ENCODE measurements at regions not wholly inside any gene's neighbourhood (a gene's known extent, or its start where the extent isn't known, plus 50 kb on each side); places are given as distances from the start of the nearest gene placed in this dataset.
"Not testable (repeated sequence)": the region's sequence is repeated elsewhere in the genome, so short reads cannot be mapped to it uniquely, and the experiment has no call there.

- not testable (repeated sequence) for H3K27me3 ChIP-seq (ENCODE audit: control insufficient read depth, insufficient read depth, low read length); DNase-seq; H3K9me3 ChIP-seq (replicated peaks; ENCODE audit: control insufficient read depth, low read depth, low read length); H3K27ac ChIP-seq (ENCODE audit: low read length); H3K4me1 ChIP-seq (ENCODE audit: control insufficient read depth, insufficient read depth, low read length); H3K36me3 ChIP-seq (ENCODE audit: control insufficient read depth, insufficient read depth, low read length); H3K4me3 ChIP-seq (ENCODE audit: low read length)
- no CpG with 5 or more reads among the region's 3 CpGs for WGBS (ENCODE audit: insufficient coverage)
Observed at GRCh38 chr11:89585046-89585445, 93.9 kb upstream of the NOX4 start.

- H3K4me1 ChIP-seq (ENCODE audit: control insufficient read depth, insufficient read depth, low read length); H3K27ac ChIP-seq (ENCODE audit: low read length); H3K4me3 ChIP-seq (ENCODE audit: low read length); H3K27me3 ChIP-seq (ENCODE audit: control insufficient read depth, insufficient read depth, low read length); H3K36me3 ChIP-seq (ENCODE audit: control insufficient read depth, insufficient read depth, low read length); DNase-seq; H3K9me3 ChIP-seq (replicated peaks; ENCODE audit: control insufficient read depth, low read depth, low read length): not testable (repeated sequence)
- 50% methylated on average over 1 of the region's 2 CpGs for WGBS (ENCODE audit: insufficient coverage)
Observed at GRCh38 chr11:89585471-89585870, 94.3 kb upstream of the NOX4 start.

DNA sequence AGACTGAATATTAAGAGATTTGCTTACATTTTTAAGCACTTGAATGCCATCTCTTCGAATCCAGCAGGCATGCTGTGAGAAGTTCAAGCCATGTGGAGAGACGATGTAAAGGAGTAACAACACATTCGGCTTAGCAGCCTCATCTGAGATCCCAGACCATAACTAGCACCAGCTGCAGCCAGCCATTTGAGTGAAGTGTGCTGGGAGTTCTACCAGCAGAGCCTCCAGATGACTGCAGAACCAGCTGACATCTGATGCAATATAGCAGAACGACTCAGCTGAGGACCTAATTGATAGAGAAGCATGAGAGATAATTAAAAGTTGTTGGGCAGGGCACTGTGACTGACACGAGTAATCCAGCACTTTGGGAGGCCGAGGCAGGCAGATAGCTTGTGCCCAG is 98.2 kb upstream of the NOX4 start:
- WGBS (ENCODE audit: insufficient coverage): no CpG with 5 or more reads among the region's 6 CpGs
- not testable (repeated sequence) for H3K9me3 ChIP-seq (replicated peaks; ENCODE audit: control insufficient read depth, low read depth, low read length); H3K4me1 ChIP-seq (ENCODE audit: control insufficient read depth, insufficient read depth, low read length); H3K4me3 ChIP-seq (ENCODE audit: low read length); DNase-seq; H3K27me3 ChIP-seq (ENCODE audit: control insufficient read depth, insufficient read depth, low read length); H3K36me3 ChIP-seq (ENCODE audit: control insufficient read depth, insufficient read depth, low read length); H3K27ac ChIP-seq (ENCODE audit: low read length)

DNA sequence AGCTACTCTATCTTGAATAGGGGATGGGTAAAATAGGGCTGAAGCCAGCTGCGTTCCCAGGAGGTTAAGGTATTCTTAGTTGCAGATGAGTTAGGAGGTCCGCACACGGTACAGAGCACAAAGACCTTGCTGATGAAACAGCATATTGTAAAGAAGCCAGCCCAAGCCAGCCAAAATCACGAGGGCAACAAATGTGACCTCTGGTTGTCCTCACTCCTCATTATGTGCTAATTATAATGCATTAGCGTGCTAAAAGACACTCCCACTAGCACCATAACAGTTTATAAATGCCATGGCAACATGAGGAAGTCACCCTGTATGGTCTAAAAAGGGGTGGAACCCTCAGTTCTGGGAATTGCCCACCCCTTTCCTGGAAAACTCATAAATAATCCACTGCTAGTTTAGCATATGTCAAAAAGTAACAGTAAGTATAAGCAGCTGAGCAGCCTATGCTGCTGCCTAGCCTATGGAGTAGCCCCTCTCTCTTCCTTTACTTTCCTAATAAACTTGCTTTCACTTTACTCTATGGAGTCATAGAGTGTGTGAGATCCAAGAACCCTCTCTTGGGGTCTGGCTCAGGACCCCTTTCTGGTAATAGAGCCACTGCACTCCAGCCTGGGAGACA is 98.9 kb upstream of the NOX4 start:
- no CpG with 5 or more reads among the region's 5 CpGs for WGBS (ENCODE audit: insufficient coverage)
- not testable (repeated sequence) for H3K36me3 ChIP-seq (ENCODE audit: control insufficient read depth, insufficient read depth, low read length); H3K4me1 ChIP-seq (ENCODE audit: control insufficient read depth, insufficient read depth, low read length); H3K27me3 ChIP-seq (ENCODE audit: control insufficient read depth, insufficient read depth, low read length); H3K4me3 ChIP-seq (ENCODE audit: low read length); H3K27ac ChIP-seq (ENCODE audit: low read length); H3K9me3 ChIP-seq (replicated peaks; ENCODE audit: control insufficient read depth, low read depth, low read length)
- DNase-seq: peak; percentile 20

DNA sequence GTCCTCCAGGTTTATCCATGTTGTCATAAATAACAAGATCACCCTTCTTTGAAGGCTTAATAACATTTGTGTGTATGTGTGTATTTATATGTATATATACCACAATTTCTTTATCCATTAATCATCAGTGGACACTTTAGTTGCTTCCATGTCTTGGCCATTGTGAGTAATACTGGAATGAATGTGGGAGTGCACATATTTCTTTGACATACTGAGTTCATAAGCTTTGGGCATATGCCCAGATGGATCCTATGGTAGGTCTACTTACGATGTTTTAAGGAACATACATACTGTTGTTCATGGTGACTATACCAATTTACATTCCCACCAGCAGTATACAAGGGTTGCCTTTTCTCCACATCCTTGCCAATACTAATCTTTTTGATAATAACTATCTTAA is 108.8 kb upstream of the TRIM77 start:
- not testable (repeated sequence) for H3K9me3 ChIP-seq (replicated peaks; ENCODE audit: control insufficient read depth, low read depth, low read length); H3K27me3 ChIP-seq (ENCODE audit: control insufficient read depth, insufficient read depth, low read length); H3K4me1 ChIP-seq (ENCODE audit: control insufficient read depth, insufficient read depth, low read length); DNase-seq; H3K36me3 ChIP-seq (ENCODE audit: control insufficient read depth, insufficient read depth, low read length); H3K27ac ChIP-seq (ENCODE audit: low read length); H3K4me3 ChIP-seq (ENCODE audit: low read length)
- WGBS (ENCODE audit: insufficient coverage): no CpG with 5 or more reads among the region's 1 CpG

GRCh38 chr11:89604281-89604680 is 105.8 kb upstream of the TRIM77 start:
- Histone ChIP-seq H3K27ac (ENCODE audit: low read length) (no peak overlapping the region), H3K27me3 (ENCODE audit: control insufficient read depth, insufficient read depth, low read length) (no peaks in the 10 kb centered on the region), H3K4me3 (ENCODE audit: low read length) (no peak overlapping the region), H3K9me3 (replicated peaks; ENCODE audit: control insufficient read depth, low read depth, low read length) (no peaks in the 10 kb centered on the region), H3K36me3 (ENCODE audit: control insufficient read depth, insufficient read depth, low read length) (no peaks in the 10 kb centered on the region), H3K4me1 (ENCODE audit: control insufficient read depth, insufficient read depth, low read length) (no peaks in the 10 kb centered on the region)
- DNase-seq: no peak
- WGBS (ENCODE audit: insufficient coverage): 30% methylated on average over 2 of the region's 4 CpGs

DNA sequence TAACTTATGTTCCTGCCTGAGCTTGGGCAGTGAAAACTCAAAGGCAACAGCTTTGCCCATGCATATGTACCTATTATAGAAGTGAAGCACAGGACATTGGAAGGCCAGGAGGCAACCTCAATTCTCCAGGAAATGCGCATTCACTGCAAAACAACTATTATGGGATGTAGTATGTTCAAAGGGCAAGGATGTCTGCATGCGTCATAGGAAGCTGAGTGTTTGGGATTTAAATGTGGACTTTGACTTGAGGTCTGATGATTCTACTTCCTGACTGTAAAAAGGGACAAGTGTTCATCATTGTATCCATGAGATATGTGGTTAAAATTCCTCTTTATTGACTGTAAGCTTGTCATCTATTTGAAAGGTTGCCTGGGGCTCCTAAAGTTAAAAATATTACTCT is 103.3 kb upstream of the TRIM77 start:
- DNase-seq; H3K4me3 ChIP-seq (ENCODE audit: low read length); H3K36me3 ChIP-seq (ENCODE audit: control insufficient read depth, insufficient read depth, low read length); H3K27me3 ChIP-seq (ENCODE audit: control insufficient read depth, insufficient read depth, low read length); H3K9me3 ChIP-seq (replicated peaks; ENCODE audit: control insufficient read depth, low read depth, low read length); H3K4me1 ChIP-seq (ENCODE audit: control insufficient read depth, insufficient read depth, low read length): not testable (repeated sequence)
- H3K27ac ChIP-seq (ENCODE audit: low read length): peak overlapping the region; percentile 29
- 100% methylated on average over 1 of the region's 2 CpGs for WGBS (ENCODE audit: insufficient coverage)

- H3K27me3 ChIP-seq (ENCODE audit: control insufficient read depth, insufficient read depth, low read length); H3K36me3 ChIP-seq (ENCODE audit: control insufficient read depth, insufficient read depth, low read length); H3K4me1 ChIP-seq (ENCODE audit: control insufficient read depth, insufficient read depth, low read length); DNase-seq; H3K4me3 ChIP-seq (ENCODE audit: low read length); H3K9me3 ChIP-seq (replicated peaks; ENCODE audit: control insufficient read depth, low read depth, low read length): not testable (repeated sequence)
- peak overlapping the region; percentile 29 for H3K27ac ChIP-seq (ENCODE audit: low read length)
- 40% methylated on average over 1 of the region's 7 CpGs for WGBS (ENCODE audit: insufficient coverage)
Observed at GRCh38 chr11:89607497-89607896, 102.6 kb upstream of the TRIM77 start.

DNA sequence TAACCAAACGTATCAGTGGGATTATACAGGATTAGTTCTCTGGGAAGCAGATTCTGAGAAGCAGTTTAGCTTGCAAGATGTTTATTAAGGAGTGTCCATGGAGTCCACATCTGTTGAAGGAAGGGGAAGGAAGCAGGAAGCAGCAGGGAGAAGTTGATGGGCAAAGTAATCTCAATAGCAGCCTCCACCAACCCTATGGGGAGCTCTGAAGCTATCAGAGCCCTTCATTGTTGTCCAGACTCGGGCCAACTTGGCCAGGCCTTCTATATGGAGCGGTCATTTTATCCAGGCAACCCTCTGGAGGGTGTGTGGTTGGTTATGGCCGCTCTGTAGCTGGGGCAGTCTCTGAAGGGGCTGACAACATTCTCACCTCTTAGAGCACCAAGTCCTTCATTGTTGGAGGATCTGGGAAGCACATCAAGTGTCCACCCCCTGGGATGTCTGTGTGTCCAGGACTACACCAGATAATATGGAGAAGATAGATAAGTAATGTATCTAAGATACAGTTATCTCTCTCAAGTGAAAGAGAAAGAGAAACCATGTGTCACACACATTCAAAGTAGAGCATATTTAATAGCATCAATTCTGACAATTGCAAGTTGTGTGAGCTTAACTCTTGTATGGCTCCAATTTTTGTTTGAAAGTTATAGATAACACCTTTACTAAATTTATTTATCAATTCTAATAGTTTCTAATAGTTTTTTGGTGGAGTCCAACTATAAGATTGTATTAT is 101.7 kb upstream of the TRIM77 start:
- DNase-seq: no peak

DNA sequence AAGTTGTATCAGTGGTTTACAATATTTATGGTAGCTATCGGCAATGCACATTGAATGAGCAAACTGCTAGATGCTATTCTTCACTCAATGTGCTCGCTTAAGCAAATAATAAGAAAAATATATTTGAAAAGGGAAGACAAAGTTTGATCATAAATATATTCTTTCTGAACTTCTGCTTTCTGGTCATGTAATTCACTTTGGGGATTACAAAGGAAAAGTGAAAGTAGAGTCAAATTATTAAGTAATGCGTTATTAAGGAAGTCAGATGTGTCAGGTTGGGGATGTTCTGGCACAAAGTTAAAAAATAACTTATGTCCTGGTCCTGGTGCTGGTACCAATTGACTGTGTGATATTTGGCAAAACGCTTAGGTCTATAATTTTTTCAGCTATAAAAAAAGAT is 98.0 kb upstream of the TRIM77 start:
- Histone ChIP-seq H3K4me3 (ENCODE audit: low read length) (no peak overlapping the region), H3K27ac (ENCODE audit: low read length) (no peak overlapping the region), H3K36me3 (ENCODE audit: control insufficient read depth, insufficient read depth, low read length) (no peaks in the 10 kb centered on the region), H3K4me1 (ENCODE audit: control insufficient read depth, insufficient read depth, low read length) (no peaks in the 10 kb centered on the region), H3K27me3 (ENCODE audit: control insufficient read depth, insufficient read depth, low read length) (no peaks in the 10 kb centered on the region), H3K9me3 (replicated peaks; ENCODE audit: control insufficient read depth, low read depth, low read length) (no peaks in the 10 kb centered on the region)
- no CpG with 5 or more reads among the region's 4 CpGs for WGBS (ENCODE audit: insufficient coverage)
- peak; percentile 22 for DNase-seq

More for the DNA sequence above, 101.7 kb upstream of the TRIM77 start:
- Histone ChIP-seq H3K4me3 (ENCODE audit: low read length) (no peak overlapping the region), H3K36me3 (ENCODE audit: control insufficient read depth, insufficient read depth, low read length) (no peaks in the 10 kb centered on the region), H3K4me1 (ENCODE audit: control insufficient read depth, insufficient read depth, low read length) (no peaks in the 10 kb centered on the region), H3K27me3 (ENCODE audit: control insufficient read depth, insufficient read depth, low read length) (no peaks in the 10 kb centered on the region), H3K9me3 (replicated peaks; ENCODE audit: control insufficient read depth, low read depth, low read length) (no peaks in the 10 kb centered on the region), H3K27ac (ENCODE audit: low read length) (peak overlapping the region; percentile 45)
- no CpG with 5 or more reads among the region's 4 CpGs for WGBS (ENCODE audit: insufficient coverage)

DNA sequence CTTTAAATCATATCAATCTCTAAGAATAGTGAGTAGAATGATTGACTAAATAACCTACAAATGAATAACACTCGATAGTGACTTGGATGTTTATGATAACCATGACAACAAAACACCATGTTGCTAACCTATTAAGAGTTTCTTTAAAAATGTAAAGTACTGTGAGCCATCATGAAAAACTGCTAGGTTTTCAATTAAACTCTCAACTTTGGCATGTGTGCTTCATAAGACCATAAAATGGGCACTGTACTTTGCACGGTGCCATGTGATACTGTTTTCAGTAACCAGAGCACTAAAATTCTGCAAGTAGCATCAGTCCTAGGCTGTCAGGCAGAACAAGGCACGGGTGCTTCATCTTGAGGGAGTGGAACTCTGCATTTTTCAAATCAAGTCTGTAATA is 96.2 kb upstream of the TRIM77 start:
- 80% methylated on average over 1 of the region's 3 CpGs for WGBS (ENCODE audit: insufficient coverage)
- H3K27ac ChIP-seq (ENCODE audit: low read length): no peak overlapping the region
- H3K27me3 ChIP-seq (ENCODE audit: control insufficient read depth, insufficient read depth, low read length): no peaks in the 10 kb centered on the region
- no peaks in the 10 kb centered on the region for H3K4me1 ChIP-seq (ENCODE audit: control insufficient read depth, insufficient read depth, low read length)
- H3K36me3 ChIP-seq (ENCODE audit: control insufficient read depth, insufficient read depth, low read length): no peaks in the 10 kb centered on the region
- no peak overlapping the region for H3K4me3 ChIP-seq (ENCODE audit: low read length)
- H3K9me3 ChIP-seq (replicated peaks; ENCODE audit: control insufficient read depth, low read depth, low read length): no peaks in the 10 kb centered on the region
- peak; percentile 21 for DNase-seq

Data from muscle of leg (tissue), 3 donors.